ENCODE measurements at regions not wholly inside any gene's neighbourhood (a gene's known extent, or its start where the extent isn't known, plus 50 kb on each side); places are given as distances from the start of the nearest gene placed in this dataset.

GRCh38 chr16:50979806-50980620, 171.1 kb downstream of the SALL1 start:
- intact Hi-C loops (cut with micrococcal nuclease): no loop called here
- Mint-ChIP-seq H3K27ac (no peak overlapping the region), H3K4me3 (no peak overlapping the region), H3K4me1 (no peaks in the 10 kb centered on the region), H3K27me3 (no peaks in the 10 kb centered on the region), H3K36me3 (ENCODE audit: low read depth) (no peaks in the 10 kb centered on the region), H3K9me3 (peaks cover 5% of the 10 kb centered on the region)
- DNase-seq: no peak

GRCh38 chr16:50977138-50977537, 173.9 kb downstream of the SALL1 start:
- no peak for DNase-seq
- no peaks in the 10 kb centered on the region for H3K27me3 Mint-ChIP-seq
- intact Hi-C loops (cut with micrococcal nuclease): no loop called here
- H3K27ac Mint-ChIP-seq: no peak overlapping the region
- H3K36me3 Mint-ChIP-seq (ENCODE audit: low read depth): no peaks in the 10 kb centered on the region
- H3K4me1 Mint-ChIP-seq: no peaks in the 10 kb centered on the region
- no peak overlapping the region for H3K4me3 Mint-ChIP-seq
- H3K9me3 Mint-ChIP-seq: no peaks in the 10 kb centered on the region

DNA sequence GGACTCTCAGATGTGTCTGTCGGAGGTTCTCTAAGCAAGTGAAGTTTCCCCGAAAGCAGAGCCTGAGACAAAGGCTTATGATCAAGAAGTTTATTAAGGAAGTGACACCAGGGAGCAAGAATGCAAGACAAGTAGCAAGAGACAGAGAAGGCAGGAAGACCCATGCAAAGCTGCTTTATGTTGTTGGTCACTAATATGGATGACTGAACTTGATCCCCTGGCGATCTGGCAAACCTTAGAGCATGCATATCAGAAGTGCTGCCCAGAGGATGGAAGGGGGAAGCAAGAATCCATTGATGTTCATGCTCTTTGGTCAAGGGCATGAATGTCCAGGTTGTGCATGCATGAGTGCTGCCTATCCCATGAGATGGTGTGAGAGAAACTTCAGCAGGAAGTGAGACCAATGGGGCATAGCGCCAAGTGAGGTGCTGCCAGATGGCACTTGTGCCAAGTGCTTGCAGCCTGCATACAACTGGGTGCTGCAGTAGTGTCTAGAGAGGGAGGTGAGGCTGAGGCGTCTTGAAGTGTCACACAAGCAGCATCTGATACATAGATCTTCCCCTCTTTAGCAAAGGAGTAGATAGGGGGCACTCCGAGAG, 176.5 kb downstream of the SALL1 start:
- H3K27ac Mint-ChIP-seq: no peak overlapping the region
- H3K4me1 Mint-ChIP-seq: no peaks in the 10 kb centered on the region
- intact Hi-C loops (cut with micrococcal nuclease): no loop called here
- no peaks in the 10 kb centered on the region for H3K27me3 Mint-ChIP-seq
- no peak overlapping the region for H3K4me3 Mint-ChIP-seq
- no peaks in the 10 kb centered on the region for H3K36me3 Mint-ChIP-seq (ENCODE audit: low read depth)
- no peak for DNase-seq
- no peaks in the 10 kb centered on the region for H3K9me3 Mint-ChIP-seq

DNA sequence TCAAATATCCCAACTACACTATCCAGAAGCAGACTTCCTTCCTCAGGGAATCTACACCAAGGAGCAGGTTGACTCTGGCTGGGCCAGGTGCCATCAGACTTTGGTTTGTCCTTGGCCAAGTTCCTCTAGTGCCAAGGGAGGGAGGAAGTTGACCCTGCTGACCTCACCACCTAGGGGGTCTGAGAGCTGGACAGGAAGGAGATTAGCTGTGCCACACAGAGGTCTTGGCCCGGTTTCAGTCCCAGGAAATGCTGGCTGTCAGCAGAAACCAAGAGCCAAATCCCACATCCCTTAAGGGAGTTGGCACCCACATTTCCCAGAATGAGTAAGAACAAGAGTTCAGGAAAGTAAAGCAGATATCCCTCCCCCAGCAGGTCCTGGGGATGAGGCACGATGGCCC, 178.2 kb downstream of the SALL1 start:
- H3K9me3 Mint-ChIP-seq: no peaks in the 10 kb centered on the region
- no peak overlapping the region for H3K27ac Mint-ChIP-seq
- H3K36me3 Mint-ChIP-seq (ENCODE audit: low read depth): no peaks in the 10 kb centered on the region
- no peaks in the 10 kb centered on the region for H3K4me1 Mint-ChIP-seq
- H3K27me3 Mint-ChIP-seq: no peaks in the 10 kb centered on the region
- no peak for DNase-seq
- H3K4me3 Mint-ChIP-seq: no peak overlapping the region
- intact Hi-C loops (cut with micrococcal nuclease): no loop called here

- H3K4me3 Mint-ChIP-seq: no peak overlapping the region
- intact Hi-C loops (cut with micrococcal nuclease): no loop called here
- H3K9me3 Mint-ChIP-seq: no peaks in the 10 kb centered on the region
- no peak for DNase-seq
- no peaks in the 10 kb centered on the region for H3K4me1 Mint-ChIP-seq
- no peaks in the 10 kb centered on the region for H3K27me3 Mint-ChIP-seq
- no peak overlapping the region for H3K27ac Mint-ChIP-seq
- H3K36me3 Mint-ChIP-seq (ENCODE audit: low read depth): no peaks in the 10 kb centered on the region
Observed at GRCh38 chr16:50970281-50970680, 180.8 kb downstream of the SALL1 start.

DNA sequence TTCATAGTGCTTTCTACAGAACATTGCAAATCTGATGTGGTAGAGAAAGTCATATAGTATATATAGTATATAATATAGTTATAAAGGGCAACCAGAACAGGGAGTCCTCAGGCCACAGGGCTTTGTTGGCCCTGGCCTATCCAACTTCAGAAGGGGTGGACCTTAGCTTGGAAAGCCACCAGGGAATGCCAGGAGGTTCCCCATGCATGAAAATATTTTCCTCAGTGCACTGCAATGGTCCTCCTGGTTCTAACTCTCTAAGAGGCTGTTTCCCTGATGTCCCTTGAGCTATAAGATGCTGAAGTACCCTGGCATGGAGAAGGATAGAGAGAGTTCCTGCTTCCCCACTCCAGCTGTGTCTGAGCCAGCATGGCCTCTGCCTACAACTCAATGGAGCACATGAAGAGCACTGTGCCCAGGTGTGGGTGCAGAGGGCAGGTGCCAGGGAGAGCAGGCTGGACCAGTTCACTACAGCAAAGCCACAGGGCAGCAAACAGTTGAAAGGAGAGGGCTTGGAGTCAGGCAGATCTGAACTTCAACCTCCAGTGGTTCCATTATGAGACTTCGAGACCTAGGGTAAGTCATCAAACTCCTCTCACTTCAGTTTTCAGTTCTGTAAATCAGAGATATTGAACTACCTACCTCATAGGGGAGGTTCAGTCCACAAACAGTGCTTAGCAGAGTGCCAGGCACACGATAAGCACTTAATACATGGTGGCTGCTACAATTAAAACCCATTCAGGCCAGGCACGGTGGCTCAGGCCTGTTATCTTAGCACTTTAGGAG, 183.1 kb downstream of the SALL1 start:
- peaks cover 1% of the 10 kb centered on the region for H3K27me3 Mint-ChIP-seq
- intact Hi-C loops (cut with micrococcal nuclease): no loop called here
- no peaks in the 10 kb centered on the region for H3K9me3 Mint-ChIP-seq
- no peak for DNase-seq
- no peak overlapping the region for H3K27ac Mint-ChIP-seq
- H3K36me3 Mint-ChIP-seq (ENCODE audit: low read depth): no peaks in the 10 kb centered on the region
- H3K4me3 Mint-ChIP-seq: no peak overlapping the region
- no peaks in the 10 kb centered on the region for H3K4me1 Mint-ChIP-seq

DNA sequence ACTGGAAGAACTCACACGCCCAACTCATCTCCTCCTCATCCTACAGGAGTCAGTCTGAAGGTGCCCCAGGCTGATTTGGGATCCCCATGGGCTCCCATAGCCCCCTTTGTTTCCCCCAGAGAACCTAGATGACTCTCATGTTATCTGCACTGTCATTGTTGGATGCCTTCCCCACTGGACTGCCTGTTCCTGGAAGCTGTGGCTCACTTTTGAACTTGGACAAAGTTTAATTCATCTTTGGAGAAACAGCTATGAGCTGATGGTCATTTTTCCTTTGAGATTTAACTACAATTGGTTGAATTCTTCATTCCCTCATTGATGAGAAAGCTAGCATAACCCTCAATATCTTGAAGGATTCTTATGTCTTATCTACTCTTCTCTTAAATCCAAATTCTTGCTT, 186.6 kb downstream of the SALL1 start:
- Mint-ChIP-seq H3K27ac (no peak overlapping the region), H3K4me1 (no peaks in the 10 kb centered on the region), H3K27me3 (peaks cover 5% of the 10 kb centered on the region), H3K4me3 (no peak overlapping the region), H3K36me3 (ENCODE audit: low read depth) (no peaks in the 10 kb centered on the region), H3K9me3 (no peaks in the 10 kb centered on the region)
- intact Hi-C loops (cut with micrococcal nuclease): no loop called here
- DNase-seq: no peak

DNA sequence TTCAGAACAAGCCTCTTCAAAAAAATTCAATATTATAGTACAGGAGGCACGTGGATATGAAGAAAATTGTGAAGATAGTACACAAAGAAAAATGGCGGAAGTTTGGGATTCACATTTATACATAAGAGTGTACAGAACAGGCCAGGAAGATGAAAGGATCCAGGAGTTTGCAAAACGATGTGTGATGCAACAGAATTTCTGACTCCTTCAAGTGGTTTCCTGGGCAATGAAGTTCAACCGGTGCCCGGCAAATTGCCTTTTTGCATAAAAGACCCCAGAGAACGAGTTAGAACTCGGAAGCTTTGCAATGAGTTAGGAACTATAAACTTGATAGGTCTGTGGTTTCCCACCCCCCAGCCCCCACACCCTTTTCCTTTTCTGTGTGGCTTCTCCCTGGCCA, 189.1 kb downstream of the SALL1 start:
- no peak for DNase-seq
- Mint-ChIP-seq H3K27me3 (peaks cover 5% of the 10 kb centered on the region), H3K27ac (no peak overlapping the region), H3K36me3 (ENCODE audit: low read depth) (no peaks in the 10 kb centered on the region), H3K4me3 (no peak overlapping the region), H3K9me3 (no peaks in the 10 kb centered on the region), H3K4me1 (no peaks in the 10 kb centered on the region)
- intact Hi-C loops (cut with micrococcal nuclease): no loop called here

DNA sequence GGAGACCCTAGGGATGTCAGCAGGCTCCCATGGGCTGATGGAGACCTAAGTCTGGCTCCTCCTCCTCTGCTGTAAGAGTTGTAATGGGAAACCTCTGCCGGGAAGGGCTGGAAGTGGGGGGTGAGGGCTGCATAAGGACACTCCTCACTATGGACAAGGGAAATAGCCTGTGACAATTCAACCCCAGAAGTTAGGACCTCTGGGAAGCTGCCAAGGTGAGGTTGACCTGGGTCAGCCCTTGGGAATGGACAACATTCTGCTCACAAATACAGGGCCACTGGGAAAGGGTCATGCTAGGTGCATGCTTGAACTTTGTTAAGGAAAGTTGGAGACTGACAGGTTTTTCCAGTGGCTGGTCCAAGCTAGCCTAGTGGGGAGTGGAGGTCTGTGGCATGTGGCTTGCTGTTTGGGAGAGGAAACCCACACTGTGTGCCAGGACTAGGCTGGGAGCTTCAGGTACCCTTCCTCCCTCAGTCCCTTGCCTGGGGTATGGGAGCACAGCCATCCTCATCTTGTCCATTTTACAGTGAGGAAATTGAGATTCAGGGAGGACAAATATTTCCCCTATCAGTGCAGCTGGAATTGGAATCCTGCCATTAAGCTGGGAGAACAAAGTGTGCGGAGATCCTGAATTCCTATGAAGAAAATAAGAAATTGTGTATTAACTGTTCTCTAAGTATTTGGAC, 190.4 kb downstream of the SALL1 start:
- no peaks in the 10 kb centered on the region for H3K4me1 Mint-ChIP-seq
- intact Hi-C loops (cut with micrococcal nuclease): no loop called here
- H3K27me3 Mint-ChIP-seq: peaks cover 5% of the 10 kb centered on the region
- no peaks in the 10 kb centered on the region for H3K9me3 Mint-ChIP-seq
- no peaks in the 10 kb centered on the region for H3K36me3 Mint-ChIP-seq (ENCODE audit: low read depth)
- no peak overlapping the region for H3K27ac Mint-ChIP-seq
- DNase-seq: no peak
- H3K4me3 Mint-ChIP-seq: no peak overlapping the region

DNA sequence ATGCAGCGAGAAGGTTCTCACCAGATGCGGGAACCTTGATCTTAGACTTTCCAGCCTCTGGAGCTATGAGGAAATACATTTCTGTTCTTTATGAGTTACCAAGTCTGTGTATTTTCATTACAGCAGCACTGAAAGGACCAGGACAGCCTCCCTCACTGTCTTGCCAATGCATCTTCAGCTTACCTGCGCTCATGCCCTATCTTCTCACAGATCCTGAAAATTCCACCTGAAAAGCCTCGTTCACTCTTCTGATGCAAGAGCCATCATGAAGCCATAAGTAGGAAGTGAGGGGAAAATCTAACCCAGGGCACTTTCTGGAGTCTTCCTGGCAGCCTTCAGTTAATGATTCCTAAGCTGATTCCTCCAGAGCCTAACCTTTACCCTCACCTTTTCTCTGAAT, 194.0 kb downstream of the SALL1 start:
- no peaks in the 10 kb centered on the region for H3K36me3 Mint-ChIP-seq (ENCODE audit: low read depth)
- intact Hi-C loops (cut with micrococcal nuclease): no loop called here
- H3K4me3 Mint-ChIP-seq: no peak overlapping the region
- H3K27me3 Mint-ChIP-seq: peaks cover 2% of the 10 kb centered on the region
- H3K27ac Mint-ChIP-seq: no peak overlapping the region
- no peaks in the 10 kb centered on the region for H3K9me3 Mint-ChIP-seq
- H3K4me1 Mint-ChIP-seq: no peaks in the 10 kb centered on the region
- DNase-seq: no peak

GRCh38 chr16:50956637-50957036, 194.4 kb downstream of the SALL1 start:
- intact Hi-C loops (cut with micrococcal nuclease): no loop called here
- Mint-ChIP-seq H3K27me3 (peaks cover 2% of the 10 kb centered on the region), H3K36me3 (ENCODE audit: low read depth) (no peaks in the 10 kb centered on the region), H3K4me3 (no peak overlapping the region), H3K27ac (no peak overlapping the region), H3K9me3 (no peaks in the 10 kb centered on the region), H3K4me1 (no peaks in the 10 kb centered on the region)
- DNase-seq: no peak

DNA sequence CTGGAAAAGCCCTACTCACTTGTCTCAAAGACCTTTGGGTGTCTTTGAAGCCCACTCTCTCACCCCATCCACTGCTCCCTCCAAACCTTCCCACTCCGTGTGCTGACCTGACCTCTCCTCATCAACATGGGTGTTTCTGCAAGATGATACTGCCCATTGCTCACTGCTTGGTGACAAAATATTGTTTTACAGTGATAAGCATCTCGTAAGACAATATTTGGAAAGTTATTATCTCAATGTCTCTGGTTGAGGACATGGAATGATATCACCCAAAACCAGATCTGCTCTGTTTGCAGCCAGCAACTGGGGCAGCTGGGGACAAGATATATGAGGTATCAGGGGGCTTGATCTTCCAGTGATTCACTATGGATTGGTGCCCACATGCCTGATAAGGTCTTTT, 195.8 kb downstream of the SALL1 start:
- intact Hi-C loops (cut with micrococcal nuclease): no loop called here
- no peak overlapping the region for H3K27ac Mint-ChIP-seq

DNA sequence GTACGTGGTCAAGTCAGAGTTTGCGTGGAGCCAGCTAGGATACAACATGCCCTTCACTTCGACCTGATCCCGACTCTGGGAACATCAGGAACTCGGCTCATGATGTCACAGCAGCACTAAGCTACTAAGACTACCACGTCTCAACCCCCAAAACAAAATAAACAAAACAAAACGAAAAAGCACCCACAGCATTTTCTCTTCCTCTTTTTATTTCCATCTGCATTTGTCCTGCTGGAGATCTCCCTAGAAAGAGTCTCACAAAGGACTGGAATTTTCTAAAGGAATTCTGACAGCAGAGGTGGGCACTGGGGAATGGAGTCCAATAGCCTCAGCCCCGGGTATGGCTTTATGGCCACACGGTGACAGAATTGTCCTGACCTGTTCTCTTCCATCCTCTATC, 196.6 kb downstream of the SALL1 start:
- H3K4me3 Mint-ChIP-seq: no peak overlapping the region
- H3K27ac Mint-ChIP-seq: no peak overlapping the region
- H3K9me3 Mint-ChIP-seq: no peaks in the 10 kb centered on the region
- no peak for DNase-seq
- no peaks in the 10 kb centered on the region for H3K36me3 Mint-ChIP-seq (ENCODE audit: low read depth)
- no peaks in the 10 kb centered on the region for H3K27me3 Mint-ChIP-seq
- no peaks in the 10 kb centered on the region for H3K4me1 Mint-ChIP-seq
- intact Hi-C loops (cut with micrococcal nuclease): no loop called here

More for the DNA sequence above, 195.8 kb downstream of the SALL1 start:
- no peak overlapping the region for H3K4me3 Mint-ChIP-seq
- DNase-seq: no peak
- H3K4me1 Mint-ChIP-seq: no peaks in the 10 kb centered on the region
- H3K9me3 Mint-ChIP-seq: no peaks in the 10 kb centered on the region
- H3K27me3 Mint-ChIP-seq: no peaks in the 10 kb centered on the region
- H3K36me3 Mint-ChIP-seq (ENCODE audit: low read depth): no peaks in the 10 kb centered on the region

DNA sequence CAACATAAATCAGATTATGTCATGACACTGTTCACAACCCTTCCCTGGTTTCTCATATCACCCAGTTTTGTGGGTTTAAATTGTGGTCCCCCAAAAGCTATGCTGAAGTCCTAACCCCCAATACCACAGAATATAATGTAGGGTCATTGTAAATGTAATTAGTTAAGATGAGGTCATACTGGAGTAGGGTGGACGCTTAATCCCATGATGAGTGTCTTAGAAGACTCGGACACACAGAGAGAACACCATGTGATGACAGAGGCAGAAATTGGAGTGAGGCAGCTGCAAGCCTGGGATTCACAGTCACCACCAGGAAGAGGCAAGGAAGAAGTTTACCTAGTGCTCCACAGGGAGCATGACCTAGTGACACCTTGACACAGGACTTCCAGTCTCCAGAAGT, 197.8 kb downstream of the SALL1 start:
- no peaks in the 10 kb centered on the region for H3K4me1 Mint-ChIP-seq
- H3K4me3 Mint-ChIP-seq: no peak overlapping the region
- no peak overlapping the region for H3K27ac Mint-ChIP-seq
- intact Hi-C loops (cut with micrococcal nuclease): no loop called here
- no peaks in the 10 kb centered on the region for H3K36me3 Mint-ChIP-seq (ENCODE audit: low read depth)
- no peaks in the 10 kb centered on the region for H3K27me3 Mint-ChIP-seq
- DNase-seq: no peak
- H3K9me3 Mint-ChIP-seq: no peaks in the 10 kb centered on the region
